Rectal smooth muscle tissue (tissue), 1 donor: ENCODE measurements at regions not wholly inside any gene's neighbourhood (a gene's known extent, or its start where the extent isn't known, plus 50 kb on each side); places are given as distances from the start of the nearest gene placed in this dataset.

Experiments used
- H3K27ac ChIP-seq: one replicate; pipeline ENCODE4 v1.7.0; 2013; ENCODE audit warnings: low read depth, low read length, inconsistent platforms
- H3K27me3 ChIP-seq: one replicate; pipeline ENCODE4 v1.7.0; 2013; ENCODE audit warnings: low read length; ENCODE audit not compliant: control insufficient read depth, insufficient read depth
- H3K36me3 ChIP-seq: one replicate; pipeline ENCODE4 v1.7.0; 2013; ENCODE audit warnings: low read length; ENCODE audit not compliant: control insufficient read depth, insufficient read depth
- H3K4me1 ChIP-seq: one replicate; pipeline ENCODE4 v1.7.0; 2013; ENCODE audit warnings: low read length; ENCODE audit not compliant: control insufficient read depth, insufficient read depth
- H3K4me3 ChIP-seq: one replicate; pipeline ENCODE4 v1.7.0; 2013; ENCODE audit warnings: low read length
- H3K9ac ChIP-seq: one replicate; pipeline ENCODE4 v1.7.0; 2013; ENCODE audit warnings: low read length

DNA sequence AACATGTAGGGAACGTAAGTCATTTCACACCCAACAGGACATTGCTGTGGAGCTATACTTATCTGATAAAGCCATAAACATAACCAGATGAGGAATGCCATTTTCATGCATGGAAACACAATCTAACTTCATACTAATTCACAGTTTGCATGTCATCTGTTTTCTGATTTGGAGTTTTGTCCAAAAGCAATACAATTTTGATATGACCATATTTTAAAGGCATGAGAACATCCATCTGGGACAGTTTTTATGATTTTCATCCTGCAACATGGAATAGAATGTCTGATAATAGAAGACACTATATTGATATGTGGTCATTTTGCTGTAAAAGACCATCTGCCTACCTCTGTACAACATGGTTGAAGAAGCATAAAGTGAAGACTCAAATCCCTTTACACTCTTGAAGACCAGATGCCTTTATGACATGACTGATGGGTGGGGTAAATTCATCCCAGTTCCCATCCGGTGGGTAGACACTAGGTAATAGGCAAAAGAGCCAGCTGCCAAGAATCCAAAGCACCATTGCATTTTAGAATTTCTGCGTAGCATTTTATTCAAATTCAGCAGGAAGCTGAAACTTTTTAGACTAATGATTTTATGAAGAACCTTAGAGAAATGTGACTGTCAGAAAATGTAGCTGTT, 309.8 kb downstream of the LMO7 start:
- H3K9ac ChIP-seq, result no peak overlapping the region
- H3K4me3 ChIP-seq, result no peak overlapping the region
- no peaks in the 10 kb centered on the region for H3K27me3 ChIP-seq
- no peaks in the 10 kb centered on the region for H3K4me1 ChIP-seq
- no peak overlapping the region for H3K27ac ChIP-seq
- no peaks in the 10 kb centered on the region for H3K36me3 ChIP-seq

DNA sequence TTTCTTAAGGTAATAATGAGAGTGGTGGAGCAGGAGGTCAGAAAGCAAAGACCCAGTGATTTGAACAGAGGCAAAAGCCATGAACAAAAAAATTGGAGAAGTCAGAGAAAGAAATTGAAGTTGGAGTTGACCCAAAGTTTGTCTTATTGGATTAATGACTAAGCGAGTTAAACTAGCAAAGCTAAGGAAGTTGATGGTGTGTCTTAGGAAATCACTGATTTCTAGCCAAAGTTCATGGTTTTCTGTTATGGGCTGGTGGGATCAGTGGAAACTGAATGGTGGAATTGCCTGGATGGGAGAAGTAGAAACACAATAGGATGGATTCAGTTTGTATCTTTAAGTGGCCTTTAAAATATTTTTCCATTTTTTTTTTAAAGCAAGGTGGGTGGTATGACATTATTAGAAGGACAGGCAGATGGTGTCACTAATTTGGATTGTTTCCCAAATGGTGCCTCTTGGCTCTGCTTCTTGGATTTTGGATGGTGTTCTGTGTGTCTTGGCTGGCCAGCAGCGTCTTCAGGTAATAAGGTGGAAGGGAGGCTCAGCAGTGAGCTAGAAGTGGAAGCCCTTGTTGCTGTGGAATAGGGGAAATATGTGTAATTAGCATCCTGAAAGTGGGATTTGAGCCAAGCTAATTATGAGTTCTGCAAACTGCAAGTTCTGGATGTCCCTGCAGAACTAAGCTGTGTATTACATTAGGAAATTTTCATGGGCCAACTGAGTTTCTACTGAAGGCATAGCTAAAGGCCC, 302.9 kb downstream of the LMO7 start:
- Histone ChIP-seq H3K27ac (no peak overlapping the region), H3K36me3 (no peaks in the 10 kb centered on the region), H3K27me3 (no peaks in the 10 kb centered on the region), H3K4me1 (no peaks in the 10 kb centered on the region), H3K9ac (no peak overlapping the region), H3K4me3 (no peak overlapping the region)

DNA sequence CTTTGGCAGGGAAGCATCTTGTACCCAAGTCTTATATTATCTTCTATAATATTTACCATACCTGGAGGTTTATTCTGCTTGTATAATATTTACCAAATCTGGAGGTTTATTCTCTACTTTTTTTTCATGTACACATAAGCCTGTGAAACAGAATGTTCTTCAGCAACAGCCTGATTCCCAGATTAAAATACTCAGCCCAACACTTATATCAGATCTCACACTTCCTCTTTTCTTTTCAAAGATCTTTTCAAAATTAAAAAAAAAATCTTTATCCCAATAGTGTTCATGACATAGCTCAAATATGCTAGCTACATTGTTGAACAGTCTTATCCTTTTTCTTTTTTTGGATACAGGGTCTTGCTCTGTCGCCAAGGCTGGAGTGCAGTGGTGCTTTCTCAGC, 300.7 kb downstream of the LMO7 start:
- Histone ChIP-seq H3K4me1 (no peaks in the 10 kb centered on the region), H3K36me3 (no peaks in the 10 kb centered on the region), H3K9ac (no peak overlapping the region), H3K27me3 (no peaks in the 10 kb centered on the region), H3K4me3 (no peak overlapping the region), H3K27ac (no peak overlapping the region)

DNA sequence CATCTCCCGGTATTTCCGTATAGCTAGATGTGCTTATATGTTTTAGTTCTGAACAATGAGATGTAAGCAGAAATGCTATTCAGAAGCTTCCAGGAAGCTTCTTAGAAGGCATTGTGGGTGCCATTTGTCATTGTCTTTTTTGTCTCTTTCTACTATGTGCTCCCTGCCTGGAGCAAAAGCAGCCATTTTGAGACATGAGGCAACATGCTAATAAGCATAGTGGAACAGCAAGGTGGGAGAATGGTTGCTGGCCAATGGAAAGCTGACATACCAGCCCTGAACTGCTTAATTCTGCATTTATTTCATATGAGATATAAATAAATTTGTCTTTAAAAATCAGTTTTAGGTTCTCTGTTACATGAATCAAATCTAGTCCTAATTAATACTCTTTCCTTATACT, 299.7 kb downstream of the LMO7 start:
- no peak overlapping the region for H3K27ac ChIP-seq
- no peaks in the 10 kb centered on the region for H3K4me1 ChIP-seq
- no peak overlapping the region for H3K9ac ChIP-seq

DNA sequence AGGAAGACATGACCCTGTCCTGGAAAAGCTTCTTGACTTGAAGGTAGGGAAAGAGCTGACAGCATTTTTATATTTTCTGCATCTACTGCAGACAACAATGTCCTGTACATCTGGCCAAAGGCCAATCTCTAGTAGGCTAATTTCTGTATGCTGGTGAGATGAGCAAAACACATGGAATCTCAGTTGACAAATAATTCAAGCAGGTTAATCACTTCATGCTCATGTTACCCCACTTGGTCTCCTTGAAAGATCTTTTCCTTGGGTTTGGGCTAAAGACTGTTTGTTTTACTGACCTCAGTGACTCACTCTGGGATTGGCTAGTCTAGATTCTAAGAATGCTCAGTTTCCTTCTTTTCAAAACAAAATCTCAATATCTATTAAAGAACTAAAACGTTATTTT, 298.8 kb downstream of the LMO7 start:
- H3K4me1 ChIP-seq, result no peaks in the 10 kb centered on the region
- H3K36me3 ChIP-seq, result no peaks in the 10 kb centered on the region
- no peak overlapping the region for H3K4me3 ChIP-seq
- H3K27me3 ChIP-seq, result no peaks in the 10 kb centered on the region
- H3K27ac ChIP-seq, result no peak overlapping the region
- no peak overlapping the region for H3K9ac ChIP-seq

More for the DNA sequence above, 299.7 kb downstream of the LMO7 start:
- Histone ChIP-seq H3K27me3 (no peaks in the 10 kb centered on the region), H3K36me3 (no peaks in the 10 kb centered on the region), H3K4me3 (no peak overlapping the region)

DNA sequence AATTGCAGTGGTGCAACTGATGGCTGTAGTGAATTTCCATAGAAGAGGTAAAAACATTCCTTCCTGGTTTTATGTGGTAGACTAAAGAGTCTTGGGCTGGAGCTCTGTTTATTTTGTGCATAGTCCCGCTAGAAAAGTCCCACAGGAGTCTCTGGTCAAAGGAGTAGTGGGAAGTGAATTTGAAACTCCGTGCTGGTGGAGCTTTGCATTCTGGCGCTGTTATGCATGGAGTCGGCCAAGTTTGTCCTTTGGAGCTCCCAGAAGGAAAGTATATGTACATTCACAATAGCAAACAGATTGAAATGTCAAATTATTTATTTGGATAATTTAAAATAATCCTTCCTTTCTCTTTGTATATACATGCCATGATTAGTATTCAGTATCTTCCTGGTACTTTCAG, 296.5 kb downstream of the LMO7 start:
- Histone ChIP-seq H3K36me3 (no peaks in the 10 kb centered on the region), H3K9ac (no peak overlapping the region), H3K4me3 (no peak overlapping the region)

DNA sequence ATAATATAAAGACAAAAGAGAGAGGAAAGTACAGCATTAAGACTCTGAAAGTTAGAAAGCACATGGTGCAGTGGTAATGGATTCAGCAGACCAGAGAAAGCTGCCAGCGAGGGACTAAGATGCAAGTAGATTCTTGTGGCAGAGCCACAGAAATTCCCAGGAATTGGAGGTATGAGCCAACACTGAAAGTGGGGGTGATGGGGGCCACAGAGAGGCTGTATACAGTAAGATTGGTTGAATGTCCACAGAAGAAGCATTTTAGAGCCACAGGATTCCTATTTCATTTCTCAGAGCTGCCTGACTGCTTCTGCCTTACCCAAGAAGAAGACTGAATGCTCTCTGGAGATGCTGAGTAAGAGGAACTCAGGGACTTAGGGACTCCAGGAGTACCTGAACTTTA, 295.0 kb downstream of the LMO7 start:
- Histone ChIP-seq H3K27me3 (no peaks in the 10 kb centered on the region), H3K36me3 (no peaks in the 10 kb centered on the region), H3K4me1 (no peaks in the 10 kb centered on the region), H3K27ac (no peak overlapping the region), H3K4me3 (no peak overlapping the region), H3K9ac (no peak overlapping the region)

More for the DNA sequence above, 296.5 kb downstream of the LMO7 start:
- Histone ChIP-seq H3K27me3 (no peaks in the 10 kb centered on the region), H3K4me1 (no peaks in the 10 kb centered on the region), H3K27ac (no peak overlapping the region)

DNA sequence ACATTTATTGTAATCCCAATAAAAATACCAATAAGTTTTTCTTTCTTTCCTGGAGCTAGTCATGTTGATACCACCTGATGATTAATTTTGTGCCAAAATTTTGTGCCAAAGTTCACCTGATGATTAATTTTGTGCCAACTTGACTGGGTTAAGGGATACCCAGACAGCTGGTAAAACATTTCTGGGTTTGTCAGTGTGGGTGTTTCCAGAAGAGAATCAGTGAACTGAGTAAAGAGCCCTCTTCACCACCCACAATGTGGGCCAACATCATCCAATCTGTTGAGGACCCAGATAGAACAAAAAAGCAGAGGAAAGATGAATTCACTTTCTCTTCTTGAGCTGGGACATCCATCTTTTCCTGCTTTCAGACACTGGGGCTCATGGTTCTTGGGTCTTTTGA, 292.9 kb downstream of the LMO7 start:
- Histone ChIP-seq H3K4me3 (no peak overlapping the region), H3K36me3 (no peaks in the 10 kb centered on the region), H3K27ac (no peak overlapping the region), H3K9ac (no peak overlapping the region), H3K4me1 (no peaks in the 10 kb centered on the region), H3K27me3 (no peaks in the 10 kb centered on the region)

DNA sequence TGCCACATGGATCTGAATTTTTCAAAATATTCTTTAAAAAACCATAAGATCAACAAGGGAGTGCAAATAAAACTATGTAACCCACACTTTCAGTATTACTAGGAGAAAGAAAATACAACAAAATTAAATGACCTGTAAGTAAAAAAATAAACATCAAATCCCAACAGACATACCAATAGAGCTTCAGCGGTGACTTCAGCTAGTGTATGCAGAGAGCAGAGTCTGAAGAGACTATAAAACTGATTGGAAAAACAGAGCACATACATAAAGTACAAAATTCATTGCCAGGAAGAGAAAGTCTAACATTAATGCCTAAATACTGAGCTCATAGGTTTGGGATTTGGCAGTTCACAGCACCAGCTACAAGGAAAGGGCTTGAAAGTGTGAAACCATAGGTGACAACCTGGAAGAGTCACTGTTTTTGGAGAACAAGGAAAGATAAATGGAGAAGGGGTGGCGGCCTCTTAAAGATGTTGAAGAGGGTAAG, 291.1 kb downstream of the LMO7 start:
- no peaks in the 10 kb centered on the region for H3K4me1 ChIP-seq
- H3K27me3 ChIP-seq, result no peaks in the 10 kb centered on the region
- no peaks in the 10 kb centered on the region for H3K36me3 ChIP-seq
- no peak overlapping the region for H3K9ac ChIP-seq
- H3K4me3 ChIP-seq, result no peak overlapping the region
- no peak overlapping the region for H3K27ac ChIP-seq

DNA sequence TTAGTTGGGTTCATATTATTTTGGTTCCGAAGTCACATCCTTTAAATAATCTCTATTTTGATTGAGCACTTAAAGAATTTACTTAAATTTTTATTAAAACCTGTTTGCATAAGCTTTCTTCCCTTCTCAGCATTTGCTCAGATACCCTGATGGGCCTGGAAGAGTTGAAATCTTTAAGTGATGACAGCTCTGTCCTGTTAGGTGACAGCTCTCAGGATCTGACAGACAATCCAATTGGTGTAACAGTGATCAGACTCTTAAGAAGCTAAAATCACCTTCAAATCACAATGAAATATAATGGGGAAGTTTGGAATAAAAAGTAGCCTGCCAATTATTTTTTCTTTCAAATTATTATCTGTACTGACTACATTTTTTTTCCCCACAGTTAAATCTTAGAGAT, 284.4 kb downstream of the LMO7 start:
- Histone ChIP-seq H3K27ac (no peak overlapping the region), H3K4me3 (no peak overlapping the region), H3K9ac (no peak overlapping the region), H3K36me3 (no peaks in the 10 kb centered on the region), H3K27me3 (no peaks in the 10 kb centered on the region), H3K4me1 (no peaks in the 10 kb centered on the region)

DNA sequence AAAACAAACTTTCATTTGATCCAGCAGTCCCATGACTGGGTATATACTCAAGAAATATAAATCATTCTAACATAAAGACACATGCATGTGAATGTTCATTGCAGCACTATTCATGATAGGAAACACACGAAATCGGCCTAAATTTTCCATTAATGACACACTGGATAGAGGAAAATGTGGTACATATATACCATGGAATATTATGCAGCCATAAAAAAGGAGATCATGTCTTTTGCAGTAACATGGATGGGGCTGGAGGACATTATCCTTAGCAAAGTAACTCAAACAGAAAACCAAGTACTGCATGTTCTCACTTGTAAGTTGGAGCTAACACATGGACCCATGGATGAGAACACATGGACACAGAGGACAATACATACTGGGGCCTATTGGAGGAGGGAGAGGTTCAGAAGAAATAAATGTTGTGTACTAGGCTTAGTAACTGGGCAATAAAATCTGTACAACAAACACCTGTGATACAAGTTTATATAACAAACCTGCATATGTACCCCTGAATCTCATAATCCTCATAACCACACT, 283.6 kb downstream of the LMO7 start:
- H3K4me3 ChIP-seq, result no peak overlapping the region
- H3K9ac ChIP-seq, result no peak overlapping the region
- H3K27ac ChIP-seq, result no peak overlapping the region
- no peaks in the 10 kb centered on the region for H3K4me1 ChIP-seq
- no peaks in the 10 kb centered on the region for H3K36me3 ChIP-seq
- no peaks in the 10 kb centered on the region for H3K27me3 ChIP-seq

DNA sequence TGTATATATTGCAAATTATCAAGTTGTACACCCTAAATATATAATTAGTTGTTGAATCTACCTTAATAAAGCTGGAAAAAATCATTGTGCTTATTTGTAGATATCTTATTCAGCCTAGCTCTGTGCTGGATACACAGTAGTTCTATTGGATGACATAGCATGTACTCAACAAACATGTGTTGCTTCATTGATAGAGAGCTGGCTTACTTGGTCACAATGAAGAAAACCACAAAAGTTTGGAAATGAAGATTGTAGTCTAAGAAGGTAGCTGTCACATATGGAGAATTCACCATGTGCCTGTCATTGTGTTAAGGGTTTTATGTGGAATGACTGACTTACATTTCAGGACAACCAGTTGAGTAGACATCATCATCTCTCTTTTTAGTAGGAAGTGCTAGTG, 278.9 kb downstream of the LMO7 start:
- Histone ChIP-seq H3K4me3 (no peak overlapping the region), H3K27ac (no peak overlapping the region), H3K9ac (no peak overlapping the region), H3K4me1 (no peaks in the 10 kb centered on the region), H3K27me3 (no peaks in the 10 kb centered on the region), H3K36me3 (no peaks in the 10 kb centered on the region)

DNA sequence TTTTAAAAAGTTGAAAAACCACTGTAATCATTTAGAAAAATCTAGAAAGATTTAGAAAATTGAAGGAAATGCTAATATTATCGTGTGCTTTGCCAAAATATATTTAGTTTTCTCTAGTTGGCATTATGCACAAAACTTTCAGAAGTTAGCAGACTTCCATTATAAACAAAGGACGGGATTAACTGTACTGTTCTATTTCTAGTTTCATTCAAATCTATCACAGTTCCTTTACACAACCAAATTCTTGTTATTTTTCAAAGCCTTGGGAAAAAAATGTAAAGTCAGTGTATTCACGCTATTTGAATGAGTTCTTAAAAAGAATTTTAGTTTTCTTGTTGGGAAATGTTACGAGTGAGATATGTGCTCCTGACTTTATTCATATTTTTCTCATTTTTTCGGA, 277.8 kb downstream of the LMO7 start:
- H3K27me3 ChIP-seq, result no peaks in the 10 kb centered on the region
- H3K4me1 ChIP-seq, result no peaks in the 10 kb centered on the region
- H3K9ac ChIP-seq, result no peak overlapping the region
- no peaks in the 10 kb centered on the region for H3K36me3 ChIP-seq
- H3K27ac ChIP-seq, result no peak overlapping the region
- no peak overlapping the region for H3K4me3 ChIP-seq
